Activated naive CD4-positive, alpha-beta T cell (primary cell): ENCODE measurements at regions not wholly inside any gene's neighbourhood (a gene's known extent, or its start where the extent isn't known, plus 50 kb on each side); places are given as distances from the start of the nearest gene placed in this dataset.

Experiments
- DNase-seq, 4 experiments: peaks; one replicate each; lab custom pipeline; 2025; lab: John Stamatoyannopoulos, UW

GRCh38 chr13:105219651-105220050 lies 1315.8 kb downstream of the EFNB2 start:
- no peak for DNase-seq

DNA sequence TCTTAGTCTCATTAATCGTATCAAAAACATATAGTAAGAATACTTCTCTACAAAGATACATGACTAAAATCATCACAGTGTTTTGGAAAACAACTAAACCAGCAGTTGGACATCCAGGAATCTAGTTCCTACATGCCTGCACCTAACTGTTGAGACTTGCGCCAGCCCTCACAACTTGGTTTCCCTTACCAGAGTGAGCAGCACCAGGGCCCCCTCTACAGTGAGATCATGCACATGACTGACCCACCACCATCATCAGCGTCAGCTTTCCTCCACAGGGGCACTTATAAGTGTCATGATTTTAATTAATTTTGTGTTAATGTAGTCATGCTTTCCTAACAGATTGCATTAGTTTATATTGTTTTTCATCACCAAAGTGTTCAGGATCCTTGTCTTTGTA lies 1322.0 kb downstream of the EFNB2 start:
- no peak for DNase-seq

- DNase-seq, result no peak
These were observed 1327.7 kb downstream of the EFNB2 start for GRCh38 chr13:105207572-105208293.

DNA sequence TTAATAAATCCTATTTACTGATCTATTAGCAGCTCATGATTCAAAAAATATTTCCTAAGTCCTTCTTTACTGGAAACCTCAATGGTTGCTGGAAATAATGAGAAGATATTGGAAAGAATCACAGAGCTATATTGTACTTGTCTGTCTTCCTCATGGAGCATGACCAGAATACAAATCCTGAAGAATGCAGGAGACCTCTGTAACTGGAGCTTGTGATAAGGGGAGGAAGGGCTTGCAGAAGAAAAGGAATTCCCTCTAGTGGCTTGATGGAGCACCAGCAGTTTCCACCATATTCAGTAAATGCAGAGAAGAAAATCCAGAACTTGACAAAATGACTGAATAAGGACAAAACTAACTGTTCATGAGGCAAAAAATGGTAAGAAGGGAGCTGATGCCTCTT lies 1333.1 kb downstream of the EFNB2 start:
- no peak for DNase-seq

GRCh38 chr13:105201351-105201750 lies 1334.1 kb downstream of the EFNB2 start:
- DNase-seq, result no peak

- no peak for DNase-seq
These were observed 1335.3 kb downstream of the EFNB2 start for GRCh38 chr13:105200181-105200580.

- no peak for DNase-seq
These were observed 1339.4 kb downstream of the EFNB2 start for GRCh38 chr13:105196052-105196451.

DNA sequence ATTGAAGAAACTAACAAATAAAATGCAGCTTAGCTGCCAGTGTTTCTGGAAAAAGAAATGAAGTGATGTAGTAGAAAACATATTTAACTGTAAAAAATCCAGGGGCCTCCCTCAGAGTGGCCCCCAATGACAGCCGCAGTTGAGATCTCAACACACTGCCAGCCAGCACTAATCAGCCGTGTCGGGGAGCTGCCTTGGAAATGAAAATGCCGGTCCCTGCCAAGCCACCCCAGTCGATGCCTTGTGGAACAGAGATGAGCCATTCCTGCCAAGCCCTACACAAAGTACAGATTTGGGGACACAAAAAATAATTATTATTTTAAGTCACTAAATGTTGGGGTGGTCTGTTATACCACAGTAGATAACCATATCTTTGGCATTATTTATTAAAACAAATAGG lies 1342.4 kb downstream of the EFNB2 start:
- no peak for DNase-seq

GRCh38 chr13:105184201-105184600 lies 1351.3 kb downstream of the EFNB2 start:
- DNase-seq, result no peak

DNA sequence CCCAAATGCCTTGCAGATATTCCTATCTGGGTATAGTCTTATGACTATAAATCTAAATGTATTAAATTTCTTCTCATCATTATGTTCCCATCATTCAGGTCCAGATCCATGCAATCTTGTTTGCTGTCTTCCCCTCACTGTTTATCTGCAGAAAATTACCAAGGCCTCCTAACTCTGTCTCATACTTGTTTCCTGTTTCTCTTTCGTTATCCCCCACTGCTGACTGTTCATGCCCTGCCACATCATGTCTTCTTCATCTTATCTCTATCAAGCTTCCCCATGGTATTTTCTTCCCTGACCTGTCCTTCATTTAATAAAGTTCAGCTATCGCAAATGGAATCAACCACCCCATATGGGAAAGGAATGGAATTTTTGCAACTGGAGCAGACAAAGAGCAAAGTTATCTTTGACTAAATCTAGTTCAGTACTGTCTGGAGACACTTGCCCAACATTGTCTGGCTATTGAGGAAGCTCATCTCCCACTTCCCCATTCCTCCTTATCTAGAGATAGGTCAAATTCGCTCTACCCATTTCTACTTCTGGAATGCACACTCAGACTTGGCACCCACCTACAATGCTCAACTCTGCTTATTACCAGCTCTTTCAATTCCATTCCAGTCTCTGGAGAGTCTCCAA lies 1358.1 kb downstream of the EFNB2 start:
- DNase-seq, result no peak

GRCh38 chr13:105170438-105170837 lies 1365.0 kb downstream of the EFNB2 start:
- DNase-seq, result no peak

DNA sequence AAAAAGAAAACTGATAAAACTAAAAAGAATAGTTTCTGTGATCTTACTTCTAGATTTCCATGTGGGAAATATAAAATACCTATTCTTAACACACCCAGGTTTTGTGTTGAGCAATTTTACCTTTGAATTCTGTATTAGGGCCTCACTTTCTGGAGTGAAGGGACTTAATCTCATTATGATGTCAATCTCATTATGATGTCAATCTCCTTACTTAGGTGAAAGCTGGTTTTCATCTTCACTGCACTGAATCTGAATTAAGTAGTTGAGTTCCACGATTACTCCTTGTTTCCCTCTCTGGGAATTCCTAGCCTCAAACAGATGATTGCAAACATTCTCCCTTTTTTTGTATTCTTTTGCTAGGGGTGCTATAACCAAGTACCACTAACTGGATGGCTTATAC lies 1367.2 kb downstream of the EFNB2 start:
- DNase-seq, result no peak

- DNase-seq, result no peak
These were observed 1368.1 kb downstream of the EFNB2 start for GRCh38 chr13:105167385-105167784.

GRCh38 chr13:105165449-105166125 lies 1369.9 kb downstream of the EFNB2 start:
- DNase-seq, result no peak

- DNase-seq, result no peak
These were observed 1375.6 kb downstream of the EFNB2 start for GRCh38 chr13:105159841-105160240.

DNA sequence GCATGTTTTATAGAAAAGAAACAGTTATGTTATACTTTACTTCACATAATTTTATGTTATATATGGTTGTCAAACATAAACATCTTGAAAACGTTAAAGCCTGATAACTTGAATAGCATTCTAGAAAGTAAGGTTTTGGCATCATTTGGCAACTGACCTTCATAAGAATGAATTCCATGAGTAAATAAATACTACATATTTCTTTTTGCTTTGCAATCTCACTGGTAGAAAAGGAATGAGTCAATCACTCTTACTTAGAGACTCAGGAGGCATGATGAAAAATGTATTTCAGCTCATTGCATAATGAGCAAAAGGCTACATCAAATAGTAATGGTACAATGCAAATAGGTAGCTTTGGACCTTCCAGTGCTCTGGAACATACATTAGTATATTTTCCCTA lies 1381.9 kb downstream of the EFNB2 start:
- DNase-seq, result no peak

- DNase-seq, result no peak
These were observed 1383.8 kb downstream of the EFNB2 start for GRCh38 chr13:105151639-105152038.

DNA sequence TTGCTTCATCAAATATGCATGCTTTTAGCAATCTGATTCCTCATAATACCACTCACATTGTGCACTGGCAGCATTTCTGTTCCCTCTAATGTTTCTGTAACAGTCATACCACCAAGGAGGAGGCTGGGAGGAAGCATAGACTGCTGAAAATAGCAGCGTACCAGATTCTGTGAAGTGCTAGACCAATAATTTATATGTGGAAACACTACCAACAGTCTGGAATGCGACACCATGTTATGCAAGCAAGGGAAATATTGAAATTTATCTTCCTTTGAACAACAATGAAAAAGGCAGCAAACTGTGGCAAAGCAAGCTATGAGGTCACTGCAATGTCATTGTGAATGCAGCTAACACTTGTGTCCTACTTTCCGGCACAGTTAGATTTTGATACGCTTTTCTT lies 1388.0 kb downstream of the EFNB2 start:
- DNase-seq, result no peak

GRCh38 chr13:105144936-105145335 lies 1390.5 kb downstream of the EFNB2 start:
- DNase-seq, result no peak

DNA sequence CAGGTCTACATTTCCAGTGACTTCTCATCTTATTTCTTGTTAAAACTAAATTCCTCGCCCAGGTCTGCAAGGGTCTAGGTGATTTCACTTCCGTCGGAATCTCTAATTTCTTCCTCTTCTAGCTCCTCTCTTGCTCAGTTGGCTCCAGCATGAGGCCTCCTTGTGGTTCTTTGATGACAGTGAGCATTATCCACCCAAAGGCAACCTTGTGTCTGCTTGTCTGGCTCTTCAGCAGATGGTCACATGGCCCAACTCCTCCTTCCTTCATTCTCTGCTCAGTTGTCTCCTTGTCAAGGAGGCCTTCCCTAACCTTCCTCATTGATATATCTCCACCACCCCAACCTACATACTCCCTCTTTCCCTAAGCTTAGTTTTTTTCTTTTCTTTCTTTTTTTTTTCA lies 1391.4 kb downstream of the EFNB2 start:
- no peak for DNase-seq

GRCh38 chr13:105142556-105142955 lies 1392.9 kb downstream of the EFNB2 start:
- no peak for DNase-seq

- DNase-seq, result peak; percentile 7 to 49 (median 20)
These were observed 1395.8 kb downstream of the EFNB2 start for GRCh38 chr13:105139380-105140285.
